ENCODE measurements at regions not wholly inside any gene's neighbourhood (a gene's known extent, or its start where the extent isn't known, plus 50 kb on each side); places are given as distances from the start of the nearest gene placed in this dataset.
"Not testable (repeated sequence)": the region's sequence is repeated elsewhere in the genome, so short reads cannot be mapped to it uniquely, and the experiment has no call there.

DNA sequence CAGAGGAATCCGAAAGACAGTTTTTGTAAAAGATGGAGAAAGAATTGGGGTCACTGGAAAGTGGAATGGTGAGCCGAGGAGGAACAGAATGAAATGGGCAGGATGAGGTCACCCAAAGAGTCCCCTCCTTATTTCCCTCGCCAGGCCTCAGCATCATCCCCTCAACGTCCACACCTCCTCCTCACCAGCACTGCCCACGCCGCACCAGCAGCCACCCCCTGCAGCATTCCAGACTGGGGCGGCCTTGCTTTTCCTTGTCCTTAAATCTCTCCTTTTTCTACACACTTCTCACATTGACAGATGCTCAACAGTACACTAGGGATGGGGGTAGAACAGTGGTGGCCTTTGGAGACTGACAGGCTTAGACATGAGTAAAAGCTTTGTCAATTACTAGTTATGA, 363.1 kb upstream of the NOX3 start:
- no peak for TF ChIP-seq ZNF274 (IDR thresholded peaks at IDR 0.05; ENCODE audit: low read depth, low read length)
- no peak overlapping the region for H3K4me3 ChIP-seq (ENCODE audit: low read length)

- no peak for TF ChIP-seq ZNF274 (IDR thresholded peaks at IDR 0.05; ENCODE audit: low read depth, low read length)
Measured at GRCh38 chr6:155813548-155813947, 357.9 kb upstream of the NOX3 start.

DNA sequence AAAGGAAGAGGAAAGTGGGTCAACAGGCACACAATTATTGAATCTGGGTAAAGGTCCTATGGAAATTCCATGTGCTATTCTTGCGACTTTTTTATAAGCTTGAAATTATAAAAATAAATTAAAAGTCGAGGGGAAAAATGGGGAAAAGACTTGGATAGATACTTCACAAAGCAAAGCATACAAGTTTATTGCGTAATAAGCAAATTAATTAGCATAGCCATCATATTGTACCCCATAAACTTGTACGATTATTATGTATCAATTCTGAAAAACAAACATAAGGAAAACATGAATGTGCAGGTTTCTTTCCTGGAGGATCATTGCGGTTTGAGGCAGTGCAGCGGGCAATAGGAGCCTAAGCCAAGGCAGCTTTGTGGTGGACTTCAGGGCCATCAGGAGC, 351.6 kb upstream of the NOX3 start:
- no peak for TF ChIP-seq ZNF274 (IDR thresholded peaks at IDR 0.05; ENCODE audit: low read depth, low read length)
- no peak overlapping the region for H3K4me3 ChIP-seq (ENCODE audit: low read length)

More at GRCh38 chr6:155813548-155813947, 357.9 kb upstream of the NOX3 start:
- H3K4me3 ChIP-seq (ENCODE audit: low read length) = no peak overlapping the region

DNA sequence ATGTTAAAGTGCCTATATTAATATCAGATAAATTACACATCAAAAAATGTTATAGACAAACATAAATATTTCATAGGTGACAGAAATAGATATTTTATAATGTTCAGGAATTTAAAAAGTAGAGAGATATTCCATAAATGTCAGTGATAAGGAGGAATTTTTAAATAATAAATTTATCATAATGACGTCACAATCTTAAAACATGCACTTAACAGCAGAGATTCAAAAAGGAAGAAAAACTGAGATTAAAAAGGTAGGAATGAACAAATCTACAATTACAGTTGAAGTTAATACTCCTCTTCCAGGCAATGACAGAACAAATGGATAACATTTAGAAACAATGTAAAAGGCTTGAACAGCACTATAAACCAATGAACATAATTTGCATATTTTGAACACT, 345.4 kb upstream of the NOX3 start:
- no peak overlapping the region for H3K4me3 ChIP-seq (ENCODE audit: low read length)
- TF ChIP-seq ZNF274 (IDR thresholded peaks at IDR 0.05; ENCODE audit: low read depth, low read length) = no peak

DNA sequence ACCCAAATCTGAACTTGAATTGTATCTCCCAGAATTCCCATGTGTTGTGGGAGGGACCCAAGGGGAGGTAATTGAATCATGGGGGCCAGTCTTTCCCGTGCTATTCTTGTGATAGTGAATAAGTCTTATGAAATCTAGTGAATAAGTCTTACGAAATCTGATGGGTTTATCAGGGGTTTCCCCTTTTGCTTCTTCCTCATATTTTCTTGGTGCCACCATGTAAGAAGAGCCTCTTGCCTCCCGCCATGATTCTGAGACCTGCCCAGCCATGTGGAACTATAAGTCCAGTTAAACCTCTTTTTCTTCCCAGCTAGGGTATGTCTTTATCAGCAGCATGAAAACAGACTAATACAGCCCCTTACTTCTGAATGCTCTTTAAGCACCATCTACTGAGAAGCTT, 343.2 kb upstream of the NOX3 start:
- H3K4me3 ChIP-seq (ENCODE audit: low read length) = not testable (repeated sequence)

DNA sequence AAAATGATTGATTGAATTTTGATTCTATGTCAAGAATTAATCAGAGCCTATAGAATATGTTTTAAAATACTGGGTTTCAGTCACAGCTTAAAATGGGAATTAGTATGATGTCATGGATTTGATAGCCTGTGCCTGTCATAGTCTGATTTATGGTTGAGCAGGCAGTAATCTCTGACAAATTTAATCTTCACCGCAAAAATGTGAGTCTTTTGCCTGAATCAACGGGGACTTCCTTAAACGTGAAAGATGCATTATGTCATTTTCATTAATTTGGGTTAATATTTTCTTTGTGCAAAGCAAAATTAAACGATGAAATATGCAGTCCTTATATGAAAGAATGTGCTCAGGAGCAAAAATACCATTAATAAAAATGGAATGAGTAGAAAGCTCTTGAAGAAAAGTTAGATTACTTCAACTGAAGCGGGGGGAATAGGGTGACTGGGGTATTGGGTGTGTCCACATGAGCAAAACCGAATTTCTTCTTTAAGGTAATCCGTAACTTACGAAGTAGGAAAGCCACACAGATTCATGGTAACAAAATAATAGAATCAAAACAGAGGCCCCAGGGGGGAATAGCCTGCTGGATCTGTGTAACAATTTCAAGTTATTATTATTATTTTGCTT, 339.6 kb upstream of the NOX3 start:
- TF ChIP-seq ZNF274 (IDR thresholded peaks at IDR 0.05; ENCODE audit: low read depth, low read length) = no peak
- H3K4me3 ChIP-seq (ENCODE audit: low read length) = no peak overlapping the region

DNA sequence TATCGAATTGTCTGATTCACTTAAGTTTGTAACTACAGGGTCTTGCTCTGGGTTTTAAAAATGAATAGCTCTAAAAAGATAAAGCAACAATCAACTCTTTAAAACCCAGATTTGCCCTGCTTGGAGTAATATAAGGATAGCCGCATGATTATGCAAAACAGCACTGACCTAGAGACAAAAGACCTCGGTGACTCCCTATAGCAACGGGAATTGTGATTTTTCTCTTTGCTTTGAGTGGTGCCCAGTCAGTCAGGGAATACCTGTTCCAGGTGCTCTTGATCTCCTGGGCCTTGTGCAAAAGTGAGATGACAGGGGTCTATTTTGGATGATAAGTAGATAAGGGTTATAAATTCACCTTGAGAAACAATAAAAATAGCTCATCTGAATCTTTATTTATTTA, 336.3 kb upstream of the NOX3 start:
- no peak for TF ChIP-seq ZNF274 (IDR thresholded peaks at IDR 0.05; ENCODE audit: low read depth, low read length)
- H3K4me3 ChIP-seq (ENCODE audit: low read length) = no peak overlapping the region

- no peak for TF ChIP-seq ZNF274 (IDR thresholded peaks at IDR 0.05; ENCODE audit: low read depth, low read length)
- no peak overlapping the region for H3K4me3 ChIP-seq (ENCODE audit: low read length)
Measured at GRCh38 chr6:155791186-155791585, 335.5 kb upstream of the NOX3 start.

DNA sequence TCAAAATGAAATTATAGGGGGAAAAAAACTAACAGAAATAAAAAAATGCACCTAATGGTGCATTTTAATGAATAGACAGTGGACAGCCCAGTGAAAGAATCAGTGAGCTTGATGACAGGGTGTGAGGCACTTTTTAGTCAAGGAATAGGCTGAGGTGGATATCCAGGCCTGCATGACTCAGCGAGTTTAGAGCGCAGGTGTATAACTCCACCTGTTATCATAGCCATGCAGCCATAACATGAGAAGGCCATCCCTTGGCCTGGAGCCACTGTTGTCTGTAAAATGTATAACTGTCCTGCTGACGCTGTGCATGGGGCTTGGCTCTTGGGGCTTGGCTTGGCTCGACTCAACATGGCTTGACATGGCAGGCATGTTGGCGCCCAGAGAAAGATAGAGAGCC, 331.5 kb upstream of the NOX3 start:
- H3K4me3 ChIP-seq (ENCODE audit: low read length) = no peak overlapping the region

DNA sequence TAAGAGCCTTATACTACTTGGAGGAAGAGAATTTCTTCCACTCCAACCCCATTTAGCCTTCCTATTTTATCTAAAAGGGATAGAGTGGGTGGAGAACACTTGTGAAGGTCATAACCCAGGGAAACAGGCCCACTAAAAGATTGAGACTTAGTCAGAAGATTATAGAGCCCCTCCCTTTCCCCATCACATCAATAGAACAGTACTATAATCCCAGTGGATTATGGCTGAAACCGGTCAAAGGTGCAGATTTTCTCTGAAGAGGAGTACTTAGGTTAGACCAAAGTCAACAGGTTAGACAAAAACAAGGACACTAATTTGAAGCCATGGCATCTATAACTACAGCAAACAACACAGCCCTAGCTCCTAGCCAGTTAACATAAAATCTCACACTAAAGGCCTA, 330.9 kb upstream of the NOX3 start:
- no peak for TF ChIP-seq ZNF274 (IDR thresholded peaks at IDR 0.05; ENCODE audit: low read depth, low read length)
- no peak overlapping the region for H3K4me3 ChIP-seq (ENCODE audit: low read length)

More for the DNA sequence above, 331.5 kb upstream of the NOX3 start:
- no peak for TF ChIP-seq ZNF274 (IDR thresholded peaks at IDR 0.05; ENCODE audit: low read depth, low read length)

DNA sequence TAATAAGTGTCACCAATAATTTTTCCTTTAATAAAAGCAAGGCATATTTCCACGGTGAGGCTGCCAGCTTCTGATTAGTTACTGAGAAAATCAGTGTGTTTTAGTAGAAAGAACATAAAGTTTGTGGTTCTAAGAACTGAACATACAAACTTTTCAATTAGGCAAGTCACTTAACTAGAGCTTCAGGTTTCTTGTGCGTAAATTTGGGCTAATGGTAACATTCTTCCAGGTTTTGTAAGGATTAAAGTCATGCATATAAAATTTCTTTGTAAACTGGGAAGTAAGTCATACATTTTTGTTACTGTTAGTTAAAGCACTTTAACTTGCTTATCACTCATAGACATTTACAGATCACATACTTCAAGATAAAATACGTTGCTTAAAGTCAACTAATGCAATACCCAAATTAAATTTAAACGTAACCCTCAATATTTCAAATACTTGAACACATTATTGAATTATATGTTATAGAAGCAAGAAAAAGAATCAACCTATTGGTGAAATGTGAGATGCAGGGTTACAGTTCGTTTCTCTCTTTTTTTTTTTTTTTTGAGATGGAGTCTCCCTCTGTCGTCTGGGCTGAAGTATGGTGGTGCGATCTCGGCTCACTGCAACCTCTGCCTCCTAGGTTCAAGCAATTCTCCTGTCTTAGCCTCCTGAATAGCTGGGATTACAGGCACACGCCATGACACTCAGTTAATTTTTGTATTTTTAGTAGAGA, 327.3 kb upstream of the NOX3 start:
- TF ChIP-seq ZNF274 (IDR thresholded peaks at IDR 0.05; ENCODE audit: low read depth, low read length) = no peak
- H3K4me3 ChIP-seq (ENCODE audit: low read length) = no peak overlapping the region

DNA sequence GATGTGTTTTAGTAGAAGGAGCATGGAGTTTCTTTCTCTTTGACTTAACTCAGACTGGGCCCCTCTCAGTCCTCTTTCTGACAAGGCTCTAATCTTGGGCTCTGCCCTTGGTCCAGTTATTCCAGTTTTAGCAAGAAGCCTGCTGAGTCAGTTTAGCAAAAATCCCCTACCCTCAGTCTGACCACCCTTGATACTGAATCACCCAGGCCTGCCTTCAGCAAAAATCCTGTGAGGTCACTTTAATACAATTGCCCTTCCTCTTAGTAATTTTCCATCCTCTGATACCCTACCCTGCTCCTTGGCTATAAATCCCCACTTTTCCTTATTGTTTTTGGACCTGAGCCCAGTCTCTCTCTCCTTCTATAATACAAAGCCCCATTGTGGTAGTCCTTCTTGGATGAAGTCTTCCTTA, 326.7 kb upstream of the NOX3 start:
- TF ChIP-seq ZNF274 (IDR thresholded peaks at IDR 0.05; ENCODE audit: low read depth, low read length) = no peak

GRCh38 chr6:155779456-155779855, 323.8 kb upstream of the NOX3 start:
- TF ChIP-seq ZNF274 (IDR thresholded peaks at IDR 0.05; ENCODE audit: low read depth, low read length) = no peak
- H3K4me3 ChIP-seq (ENCODE audit: low read length) = no peak overlapping the region

More for the DNA sequence above, 326.7 kb upstream of the NOX3 start:
- no peak overlapping the region for H3K4me3 ChIP-seq (ENCODE audit: low read length)

GRCh38 chr6:155778336-155778735, 322.7 kb upstream of the NOX3 start:
- H3K4me3 ChIP-seq (ENCODE audit: low read length) = no peak overlapping the region
- TF ChIP-seq ZNF274 (IDR thresholded peaks at IDR 0.05; ENCODE audit: low read depth, low read length) = no peak

- no peak overlapping the region for H3K4me3 ChIP-seq (ENCODE audit: low read length)
- TF ChIP-seq ZNF274 (IDR thresholded peaks at IDR 0.05; ENCODE audit: low read depth, low read length) = no peak
Measured at GRCh38 chr6:155771822-155772221, 316.2 kb upstream of the NOX3 start.

DNA sequence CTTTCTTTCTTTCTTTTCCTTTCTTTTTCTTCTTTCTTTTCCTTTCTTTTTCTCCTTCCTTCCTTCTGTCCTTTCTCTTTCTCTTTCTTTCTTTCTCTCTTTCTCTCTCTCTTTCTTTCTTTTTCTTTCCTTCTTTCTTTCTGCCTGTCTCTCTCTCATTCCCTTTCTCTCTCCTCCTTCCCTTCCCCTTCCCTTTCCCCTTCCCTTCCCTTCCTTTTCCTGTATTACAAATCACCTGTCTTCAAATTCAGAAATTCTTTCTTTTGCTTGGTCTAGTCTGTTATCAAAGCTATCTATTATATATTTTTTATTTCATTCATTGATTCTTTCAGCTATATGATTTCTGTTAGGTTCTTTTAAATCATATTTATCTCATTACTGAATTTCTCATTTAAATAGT, 315.2 kb upstream of the NOX3 start:
- no peak for TF ChIP-seq ZNF274 (IDR thresholded peaks at IDR 0.05; ENCODE audit: low read depth, low read length)

More for the DNA sequence above, 315.2 kb upstream of the NOX3 start:
- no peak overlapping the region for H3K4me3 ChIP-seq (ENCODE audit: low read length)
